RWPE1 (cell line): ENCODE measurements at regions not wholly inside any gene's neighbourhood (a gene's known extent, or its start where the extent isn't known, plus 50 kb on each side); places are given as distances from the start of the nearest gene placed in this dataset.

Experiments
- CTCF ChIA-PET: fragments of 350-600 bp; sonication (Branson Sonifier 250); formaldehyde crosslinking; extraction: SDS; loops from one replicate; lab custom pipeline; 2021; lab: Yijun Ruan, JAX
- POLR2A ChIA-PET: fragments of 400-600 bp; formaldehyde crosslinking; extraction: SDS; loops from one replicate; lab custom pipeline; 2020; ENCODE audit warnings: antibody characterized with exemption; ENCODE audit not compliant: low non-redundant PET; lab: Yijun Ruan, JAX
- DNase-seq: peaks from one replicate; pipeline ENCODE4 v3.0.0; 2012; ENCODE audit warnings: low spot score
- H3K27ac ChIP-seq: fragments of 450-650 bp; 2 replicates; pipeline ENCODE4 v1.5.1; 2017
- TF ChIP-seq, protein P1 (sequence below): fragments of 450-650 bp; conservative IDR thresholded peaks from 2 replicates; pipeline ENCODE4 v1.5.1; 2017; ENCODE audit warnings: low read depth, mild to moderate bottlenecking

DNA sequence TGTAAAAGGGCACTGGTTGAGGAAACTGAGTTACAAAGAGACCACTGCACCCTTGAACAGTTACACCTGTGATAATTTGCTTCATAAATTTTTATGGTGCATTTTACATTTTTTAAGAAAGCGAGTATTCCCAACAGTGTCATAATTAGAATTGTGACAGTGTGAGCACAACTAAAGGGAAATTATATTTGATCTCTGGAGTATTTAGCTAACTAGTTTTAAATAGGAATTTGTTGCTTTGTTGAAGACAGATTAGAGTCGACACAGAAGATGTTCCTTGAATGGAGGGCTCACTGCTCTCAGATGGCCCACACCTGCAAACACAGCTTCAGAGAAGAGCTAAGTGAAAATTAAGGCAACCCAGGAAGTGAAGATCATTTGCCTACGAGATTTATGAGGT is 555.0 kb upstream of the GOT2 start:
- no peak overlapping the region for H3K27ac ChIP-seq
- POLR2A ChIA-PET: no interaction called here
- DNase-seq: no peak
- TF ChIP-seq, protein P1, sequence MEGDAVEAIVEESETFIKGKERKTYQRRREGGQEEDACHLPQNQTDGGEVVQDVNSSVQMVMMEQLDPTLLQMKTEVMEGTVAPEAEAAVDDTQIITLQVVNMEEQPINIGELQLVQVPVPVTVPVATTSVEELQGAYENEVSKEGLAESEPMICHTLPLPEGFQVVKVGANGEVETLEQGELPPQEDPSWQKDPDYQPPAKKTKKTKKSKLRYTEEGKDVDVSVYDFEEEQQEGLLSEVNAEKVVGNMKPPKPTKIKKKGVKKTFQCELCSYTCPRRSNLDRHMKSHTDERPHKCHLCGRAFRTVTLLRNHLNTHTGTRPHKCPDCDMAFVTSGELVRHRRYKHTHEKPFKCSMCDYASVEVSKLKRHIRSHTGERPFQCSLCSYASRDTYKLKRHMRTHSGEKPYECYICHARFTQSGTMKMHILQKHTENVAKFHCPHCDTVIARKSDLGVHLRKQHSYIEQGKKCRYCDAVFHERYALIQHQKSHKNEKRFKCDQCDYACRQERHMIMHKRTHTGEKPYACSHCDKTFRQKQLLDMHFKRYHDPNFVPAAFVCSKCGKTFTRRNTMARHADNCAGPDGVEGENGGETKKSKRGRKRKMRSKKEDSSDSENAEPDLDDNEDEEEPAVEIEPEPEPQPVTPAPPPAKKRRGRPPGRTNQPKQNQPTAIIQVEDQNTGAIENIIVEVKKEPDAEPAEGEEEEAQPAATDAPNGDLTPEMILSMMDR: no peak
- CTCF ChIA-PET: no interaction called here

DNA sequence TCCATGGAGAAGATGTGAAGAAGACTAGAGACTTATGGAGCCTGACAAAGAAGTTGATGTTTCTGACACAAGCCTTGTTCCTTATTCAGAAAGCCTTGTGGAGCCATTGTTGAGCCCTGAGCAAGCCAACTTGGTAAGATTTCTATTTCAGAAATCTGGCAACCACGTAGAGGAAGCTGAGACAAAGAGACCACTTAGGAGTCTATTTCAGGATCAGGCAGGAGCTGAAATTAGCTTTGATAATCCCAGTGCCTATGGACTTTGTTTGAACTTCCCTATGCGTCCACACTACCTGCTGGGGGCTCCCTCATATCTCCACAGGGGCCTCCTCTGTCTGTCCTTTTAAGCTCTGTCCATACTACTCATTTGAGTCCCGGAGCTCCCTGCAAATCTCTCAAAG is 540.0 kb upstream of the GOT2 start:
- H3K27ac ChIP-seq: no peak overlapping the region
- POLR2A ChIA-PET: no interaction called here
- no peak for DNase-seq
- CTCF ChIA-PET: no interaction called here
- TF ChIP-seq, protein P1: no peak

DNA sequence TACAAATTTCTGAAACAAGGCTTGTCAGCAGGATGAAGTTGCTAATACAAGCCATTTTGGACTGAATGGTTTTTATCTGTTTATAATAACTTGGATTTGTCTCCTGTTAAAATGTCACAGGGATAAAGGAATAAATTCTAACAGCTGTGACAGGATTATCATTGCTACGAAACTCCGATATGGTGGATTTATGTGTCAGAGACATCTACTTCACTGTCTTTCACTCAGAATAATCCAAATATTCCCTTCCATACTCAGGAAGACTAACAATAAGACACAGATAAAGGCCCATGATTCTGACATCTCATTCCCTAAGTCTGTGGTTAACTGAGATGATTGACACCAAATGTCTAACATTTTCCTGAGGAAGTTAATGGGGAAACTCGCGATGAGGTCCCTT is 529.8 kb upstream of the GOT2 start:
- ChIA-PET CTCF (no interaction called here), POLR2A (no interaction called here)
- TF ChIP-seq, protein P1: no peak
- H3K27ac ChIP-seq: no peak overlapping the region
- no peak for DNase-seq

DNA sequence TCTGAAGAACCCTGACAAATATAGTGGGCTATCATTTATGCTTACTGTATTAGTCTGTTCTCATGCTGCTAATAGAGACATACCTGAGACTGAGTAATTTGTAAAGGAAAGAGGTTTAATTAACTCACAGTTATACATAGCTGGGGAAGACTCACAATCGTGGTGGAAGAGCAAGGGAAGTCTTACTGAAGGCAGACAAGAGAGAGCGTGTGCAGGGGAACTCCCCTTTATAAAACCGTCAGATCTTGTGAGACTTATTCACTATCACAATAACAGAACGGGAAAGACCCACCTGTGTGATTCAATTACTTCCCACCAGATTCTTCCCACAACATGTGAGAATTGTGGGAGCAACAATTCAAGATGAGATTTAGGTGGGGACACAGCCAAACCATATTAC is 526.8 kb upstream of the GOT2 start:
- TF ChIP-seq, protein P1: no peak
- POLR2A ChIA-PET: no interaction called here
- DNase-seq: no peak
- CTCF ChIA-PET: no interaction called here
- H3K27ac ChIP-seq: no peak overlapping the region

DNA sequence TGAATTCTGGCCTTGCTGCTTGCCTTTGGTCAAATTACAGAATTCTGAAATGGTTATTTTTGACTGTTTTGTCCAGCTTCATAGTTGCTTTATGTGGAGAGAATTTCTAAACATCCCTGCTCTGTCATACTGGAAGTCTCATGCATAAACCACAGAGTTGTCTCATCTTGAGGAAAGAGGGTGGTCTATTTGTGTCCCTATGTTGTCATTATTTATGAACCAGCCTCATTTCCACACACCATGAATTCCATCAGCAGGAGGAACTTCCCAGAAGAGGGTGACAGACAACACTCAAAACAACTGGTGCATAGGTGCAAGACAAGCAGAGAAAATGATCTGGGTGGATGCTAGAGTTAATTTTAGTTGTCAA is 525.8 kb upstream of the GOT2 start:
- DNase-seq: no peak
- ChIA-PET CTCF (no interaction called here), POLR2A (no interaction called here)
- H3K27ac ChIP-seq: no peak overlapping the region
- TF ChIP-seq, protein P1: no peak

DNA sequence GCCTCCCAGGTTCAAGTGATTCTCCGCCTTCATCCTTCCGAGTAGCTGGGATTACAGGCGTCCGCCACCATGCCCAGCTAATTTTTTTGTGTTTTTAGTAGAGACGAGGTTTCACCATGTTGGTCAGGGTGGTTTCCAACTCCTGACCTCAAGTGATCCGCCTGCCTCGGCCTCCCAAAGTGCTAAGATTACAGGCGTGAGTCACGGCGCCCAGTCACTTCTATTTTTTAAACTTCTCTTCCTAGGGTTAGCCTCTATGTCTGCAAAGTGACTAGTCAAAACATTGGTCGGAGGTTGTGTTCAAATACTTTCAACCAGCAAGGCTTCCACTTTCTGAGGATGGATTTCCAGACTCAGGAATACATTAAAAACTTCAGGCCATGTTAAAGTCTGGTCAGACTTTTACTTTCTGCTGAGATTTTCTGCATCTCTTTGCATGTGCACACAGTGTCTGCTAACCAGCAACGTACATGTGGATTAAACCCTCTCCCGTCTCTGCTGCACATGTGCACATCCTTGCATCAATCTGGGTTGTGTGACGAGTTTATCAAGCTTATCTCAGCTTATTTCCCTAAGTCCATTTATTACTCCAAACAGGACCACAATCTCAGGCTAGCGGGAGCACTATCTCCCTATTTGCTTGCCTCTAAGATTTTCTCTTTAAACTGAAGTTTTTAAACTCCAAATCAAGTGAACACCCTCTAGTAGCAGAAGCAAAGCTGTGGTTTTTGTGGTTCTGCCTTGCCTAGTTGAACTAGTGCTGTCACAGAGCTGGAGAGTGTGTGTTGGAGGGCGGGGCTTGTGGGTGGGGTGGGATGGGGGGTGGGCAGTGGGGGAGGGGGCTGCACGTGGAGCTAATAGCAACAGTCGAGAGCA is 525.2 kb upstream of the GOT2 start:
- TF ChIP-seq, protein P1: no peak
- DNase-seq: no peak
- CTCF ChIA-PET: no interaction called here
- no peak overlapping the region for H3K27ac ChIP-seq
- POLR2A ChIA-PET: no interaction called here
